IMR-90 (cell line): ENCODE measurements at regions not wholly inside any gene's neighbourhood (a gene's known extent, or its start where the extent isn't known, plus 50 kb on each side); places are given as distances from the start of the nearest gene placed in this dataset.

ENCODE experiments used
- ATAC-seq: fragments of 200-7000 bp; cut with Tn5 transposase; 2 replicates; pipeline ENCODE4 v1.9.1; 2020; ENCODE audit warnings: low read depth, mild to moderate bottlenecking, moderate library complexity
- BruUV-seq: library from RNA; stranded (reverse); fragments of 400-500 nt; replicated peaks from 2 replicates; lab custom pipeline; 2021; lab: Mats Ljungman, UMichigan
- CTCF ChIA-PET: fragments of 300-600 bp; formaldehyde crosslinking; extraction: SDS; loops from one replicate; lab custom pipeline; 2021; ENCODE audit warnings: antibody characterized with exemption; lab: Yijun Ruan, JAX
- POLR2A ChIA-PET: fragments of 300-600 bp; sonication (Branson Sonifier 250); formaldehyde crosslinking; loops from one replicate; lab custom pipeline; 2022; ENCODE audit warnings: antibody characterized with exemption; ENCODE audit not compliant: unreplicated experiment; lab: Charles Lee
- DNase-seq: peaks from one replicate; pipeline ENCODE4 v3.0.0; 2013
- H2AFZ ChIP-seq: replicated peaks from 2 replicates; pipeline ENCODE3; 2013; ENCODE audit warnings: low read length, mild to moderate bottlenecking; ENCODE audit not compliant: poor library complexity
- H2AK5ac ChIP-seq: 2 replicates; pipeline ENCODE4 v1.6.1; 2013; ENCODE audit warnings: low read depth, low read length, inconsistent platforms
- H2AK9ac ChIP-seq: replicated peaks from 2 replicates; pipeline ENCODE3; 2013; ENCODE audit warnings: mild to moderate bottlenecking, low read depth, low read length, moderate library complexity; ENCODE audit not compliant: poor library complexity
- H2BK120ac ChIP-seq: 2 replicates; pipeline ENCODE4 v1.6.1; 2013; ENCODE audit warnings: low read depth, low read length, inconsistent platforms
- H2BK15ac ChIP-seq: 3 replicates; pipeline ENCODE4 v1.6.1; 2013; ENCODE audit warnings: low read depth, low read length, inconsistent platforms
- H2BK20ac ChIP-seq: 2 replicates; pipeline ENCODE4 v1.6.1; 2013; ENCODE audit warnings: low read depth, mild to moderate bottlenecking, inconsistent platforms, low read length, moderate library complexity
- H2BK5ac ChIP-seq: 2 replicates; pipeline ENCODE4 v1.6.1; 2013; ENCODE audit warnings: mild to moderate bottlenecking, low read depth, low read length, inconsistent platforms; ENCODE audit not compliant: poor library complexity, severe bottlenecking
- H3K14ac ChIP-seq: replicated peaks from 2 replicates; pipeline ENCODE4 v1.6.1; 2013; ENCODE audit warnings: low read depth, low read length, inconsistent platforms
- H3K18ac ChIP-seq: 2 replicates; pipeline ENCODE4 v1.6.1; 2013; ENCODE audit warnings: low read depth, low read length, control low read depth
- H3K23ac ChIP-seq: 2 replicates; pipeline ENCODE4 v1.6.1; 2013; ENCODE audit warnings: low read depth, low read length, inconsistent platforms
- H3K27ac ChIP-seq: 2 replicates; pipeline ENCODE4 v1.5.1; 2013; ENCODE audit warnings: mild to moderate bottlenecking, control low read depth, low read length; ENCODE audit not compliant: insufficient read depth
- H3K27me3 ChIP-seq: 2 replicates; pipeline ENCODE4 v1.6.1; 2013; ENCODE audit warnings: low read length; ENCODE audit not compliant: control insufficient read depth, insufficient read depth
- H3K36me3 ChIP-seq: 2 replicates; pipeline ENCODE4 v1.6.1; 2013; ENCODE audit warnings: low read length, mixed read lengths; ENCODE audit not compliant: control insufficient read depth, insufficient read depth
- H3K4ac ChIP-seq: 2 replicates; pipeline ENCODE4 v1.6.1; 2013; ENCODE audit warnings: low read depth, low read length, inconsistent platforms
- H3K4me1 ChIP-seq: 2 replicates; pipeline ENCODE4 v1.6.1; 2013; ENCODE audit warnings: low read length, mixed read lengths; ENCODE audit not compliant: control insufficient read depth, insufficient read depth
- H3K4me2 ChIP-seq: 2 replicates; pipeline ENCODE4 v1.6.1; 2013; ENCODE audit warnings: low read depth, mild to moderate bottlenecking, control low read depth, low read length, moderate library complexity
- H3K4me3 ChIP-seq: 2 replicates; pipeline ENCODE4 v1.5.1; 2013; ENCODE audit warnings: low read depth, mild to moderate bottlenecking, control low read depth, low read length, moderate library complexity; ENCODE audit not compliant: insufficient read depth
- H3K56ac ChIP-seq: 2 replicates; pipeline ENCODE4 v1.6.1; 2013; ENCODE audit warnings: low read length, inconsistent platforms; ENCODE audit not compliant: insufficient read depth; ENCODE audit errors: extremely low read depth
- H3K79me1 ChIP-seq, 2 experiments: 2 replicates each; pipeline ENCODE4 v1.6.1; 2013; ENCODE audit warnings: low read length in 2 of 2, inconsistent platforms in 1 of 2, low read depth in 1 of 2
- H3K9ac ChIP-seq: 2 replicates; pipeline ENCODE4 v1.6.1; 2013; ENCODE audit warnings: low read depth, low read length, control low read depth
- H3K9me1 ChIP-seq: 2 replicates; pipeline ENCODE4 v1.6.1; 2013; ENCODE audit warnings: low read length, inconsistent platforms; ENCODE audit not compliant: insufficient read depth
- H3K9me3 ChIP-seq: 2 replicates; pipeline ENCODE4 v1.6.1; 2013; ENCODE audit warnings: low read length; ENCODE audit not compliant: control insufficient read depth, insufficient read depth
- H4K20me1 ChIP-seq: 2 replicates; pipeline ENCODE4 v1.6.1; 2013; ENCODE audit warnings: low read length, inconsistent platforms; ENCODE audit not compliant: insufficient read depth
- H4K5ac ChIP-seq: 2 replicates; pipeline ENCODE4 v1.6.1; 2013; ENCODE audit warnings: mild to moderate bottlenecking, low read depth, low read length, control low read depth
- H4K8ac ChIP-seq, 2 experiments: 2 replicates each; pipeline ENCODE4 v1.6.1; 2013; ENCODE audit warnings: low read depth in 2 of 2, low read length in 2 of 2, control low read depth in 1 of 2, inconsistent platforms in 1 of 2
- H4K91ac ChIP-seq: 2 replicates; pipeline ENCODE4 v1.6.1; 2013; ENCODE audit warnings: low read depth, low read length, inconsistent platforms; ENCODE audit not compliant: insufficient read depth
- BHLHE40 ChIP-seq: fragments of 150-350 bp; IDR thresholded peaks from 2 replicates; pipeline ENCODE4 v1.6.1; 2016; ENCODE audit warnings: mild to moderate bottlenecking, low read depth, low read length
- CEBPB ChIP-seq: IDR thresholded peaks from 2 replicates; pipeline ENCODE4 v1.6.1; 2012; ENCODE audit warnings: low read depth, low read length, improper control_type of control experiment
- CHD1 ChIP-seq: IDR thresholded peaks from 2 replicates; pipeline ENCODE4 v1.6.1; 2012; ENCODE audit warnings: low read depth, low read length, improper control_type of control experiment
- FOS ChIP-seq: fragments of 150-350 bp; IDR thresholded peaks from 2 replicates; pipeline ENCODE4 v1.6.1; 2016; ENCODE audit warnings: low read depth, low read length
- MAFK ChIP-seq: IDR thresholded peaks from 2 replicates; pipeline ENCODE4 v1.6.1; 2012; ENCODE audit warnings: low read depth, low read length, improper control_type of control experiment
- MAZ ChIP-seq: IDR thresholded peaks from 2 replicates; pipeline ENCODE4 v1.6.1; 2012; ENCODE audit warnings: low read depth, mild to moderate bottlenecking, low read length, improper control_type of control experiment, moderate library complexity, borderline replicate concordance
- MXI1 ChIP-seq: IDR thresholded peaks from 2 replicates; pipeline ENCODE4 v1.6.1; 2012; ENCODE audit warnings: low read depth, mild to moderate bottlenecking, low read length, moderate library complexity, borderline replicate concordance
- NFE2L2 ChIP-seq: fragments of 150-350 bp; IDR thresholded peaks from 2 replicates; pipeline ENCODE4 v1.6.1; 2016; ENCODE audit warnings: low read depth, mild to moderate bottlenecking, low read length
- POLR2A ChIP-seq: IDR thresholded peaks from 2 replicates; pipeline ENCODE4 v1.6.1; 2012; ENCODE audit warnings: mild to moderate bottlenecking, low read depth, low read length
- RAD21 ChIP-seq: IDR thresholded peaks from 2 replicates; pipeline ENCODE4 v1.6.1; 2012; ENCODE audit warnings: low read length, improper control_type of control experiment
- RCOR1 ChIP-seq: IDR thresholded peaks from 2 replicates; pipeline ENCODE4 v1.6.1; 2012; ENCODE audit warnings: mild to moderate bottlenecking, low read length, improper control_type of control experiment; ENCODE audit not compliant: insufficient replicate concordance
- RFX5 ChIP-seq: IDR thresholded peaks from 2 replicates; pipeline ENCODE4 v1.8.0; 2012; ENCODE audit warnings: low read depth, mild to moderate bottlenecking, low read length, moderate library complexity
- SMC3 ChIP-seq: fragments of 150-350 bp; IDR thresholded peaks from 2 replicates; pipeline ENCODE4 v1.6.1; 2016; ENCODE audit warnings: low read depth, mild to moderate bottlenecking, antibody characterized with exemption, low read length, moderate library complexity
- WGBS, 2 experiments: methylation state at CpG; one replicate each; pipeline versions ENCODE4 v1.1.5 to v1.1.7; 2013; ENCODE audit warnings: missing lambda C conversion rate in 2 of 2; ENCODE audit not compliant: insufficient read length in 1 of 2; ENCODE audit errors: extremely low coverage in 2 of 2; 5-methylcytosine and 5-hydroxymethylcytosine counted together
- dilution Hi-C: fragments of 300-500 bp; cut with HindIII; formaldehyde crosslinking; loops from one replicate; pipeline ENCODE4 v1.14.3; 2018; ENCODE audit warnings: low sequenced_read_pairs; ENCODE audit not compliant: unreplicated experiment
- in situ Hi-C: fragments of 300-500 bp; cut with MboI; formaldehyde crosslinking; loops from 3 replicates; pipeline ENCODE4 v1.14.3; 2019; ENCODE audit warnings: low sequenced_read_pairs, inconsistent platforms, mixed read lengths
- intact Hi-C: fragments of 100-400 bp; cut with micrococcal nuclease; formaldehyde crosslinking; loops from 2 replicates; pipeline ENCODE4 v1.10.0; 2022
- TF ChIP-seq, protein P1 (sequence below): conservative IDR thresholded peaks from 2 replicates; pipeline ENCODE4 v1.5.1; 2012; ENCODE audit warnings: mild to moderate bottlenecking, low read depth, low read length, improper control_type of control experiment
- TF ChIP-seq, protein P2 (sequence below): fragments of 150-350 bp; IDR thresholded peaks from 2 replicates; pipeline ENCODE4 v1.6.1; 2017; ENCODE audit warnings: mild to moderate bottlenecking, antibody characterized with exemption, low read length, low read depth
- TF ChIP-seq, protein P3 (sequence below): fragments of 150-350 bp; IDR thresholded peaks from 2 replicates; pipeline ENCODE4 v1.6.1; 2016; ENCODE audit warnings: low read depth, mild to moderate bottlenecking, low read length, moderate library complexity, borderline replicate concordance

- in situ Hi-C loops = no loop called here
- no TSS peak for BruUV-seq
- no peak overlapping the region for H2AFZ ChIP-seq
- H3K23ac ChIP-seq = no peak overlapping the region
- intact Hi-C loops = no loop called here
- WGBS, 2 experiments = 74% methylated on average over 4 of the region's 6 CpGs; no CpG with 5 or more reads in 1 of the 2 experiments
- H2BK20ac ChIP-seq = no peak overlapping the region
- H4K5ac ChIP-seq = no peak overlapping the region
- no peak overlapping the region for H3K4ac ChIP-seq
- ATAC-seq (no peak), DNase-seq (no peak)
- H3K9me1 ChIP-seq = no peaks in the 10 kb centered on the region
- ChIA-PET CTCF (no interaction called here), POLR2A (no interaction called here)
- no peak overlapping the region for H3K56ac ChIP-seq
- H3K27ac ChIP-seq = no peak overlapping the region
- H2BK120ac ChIP-seq = no peak overlapping the region
- H2AK5ac ChIP-seq = no peak overlapping the region
- no peak overlapping the region for H2AK9ac ChIP-seq
- no peaks in the 10 kb centered on the region for H4K20me1 ChIP-seq
- no peak overlapping the region for H2BK15ac ChIP-seq
- H3K18ac ChIP-seq = no peak overlapping the region
- no peaks in the 10 kb centered on the region for H3K4me1 ChIP-seq
- H3K27me3 ChIP-seq = no peaks in the 10 kb centered on the region
- no peaks in the 10 kb centered on the region for H3K79me1 ChIP-seq
- no peak overlapping the region for H3K4me2 ChIP-seq
- no peak overlapping the region for H4K91ac ChIP-seq
- TF ChIP-seq RFX5 = no peak
- TF ChIP-seq, protein P1, sequence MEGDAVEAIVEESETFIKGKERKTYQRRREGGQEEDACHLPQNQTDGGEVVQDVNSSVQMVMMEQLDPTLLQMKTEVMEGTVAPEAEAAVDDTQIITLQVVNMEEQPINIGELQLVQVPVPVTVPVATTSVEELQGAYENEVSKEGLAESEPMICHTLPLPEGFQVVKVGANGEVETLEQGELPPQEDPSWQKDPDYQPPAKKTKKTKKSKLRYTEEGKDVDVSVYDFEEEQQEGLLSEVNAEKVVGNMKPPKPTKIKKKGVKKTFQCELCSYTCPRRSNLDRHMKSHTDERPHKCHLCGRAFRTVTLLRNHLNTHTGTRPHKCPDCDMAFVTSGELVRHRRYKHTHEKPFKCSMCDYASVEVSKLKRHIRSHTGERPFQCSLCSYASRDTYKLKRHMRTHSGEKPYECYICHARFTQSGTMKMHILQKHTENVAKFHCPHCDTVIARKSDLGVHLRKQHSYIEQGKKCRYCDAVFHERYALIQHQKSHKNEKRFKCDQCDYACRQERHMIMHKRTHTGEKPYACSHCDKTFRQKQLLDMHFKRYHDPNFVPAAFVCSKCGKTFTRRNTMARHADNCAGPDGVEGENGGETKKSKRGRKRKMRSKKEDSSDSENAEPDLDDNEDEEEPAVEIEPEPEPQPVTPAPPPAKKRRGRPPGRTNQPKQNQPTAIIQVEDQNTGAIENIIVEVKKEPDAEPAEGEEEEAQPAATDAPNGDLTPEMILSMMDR = no peak
- no peak for TF ChIP-seq FOS
- no peak for TF ChIP-seq BHLHE40
- TF ChIP-seq CHD1 = no peak
- no peak for TF ChIP-seq MAFK
- TF ChIP-seq MXI1 = no peak
- TF ChIP-seq, protein P2, sequence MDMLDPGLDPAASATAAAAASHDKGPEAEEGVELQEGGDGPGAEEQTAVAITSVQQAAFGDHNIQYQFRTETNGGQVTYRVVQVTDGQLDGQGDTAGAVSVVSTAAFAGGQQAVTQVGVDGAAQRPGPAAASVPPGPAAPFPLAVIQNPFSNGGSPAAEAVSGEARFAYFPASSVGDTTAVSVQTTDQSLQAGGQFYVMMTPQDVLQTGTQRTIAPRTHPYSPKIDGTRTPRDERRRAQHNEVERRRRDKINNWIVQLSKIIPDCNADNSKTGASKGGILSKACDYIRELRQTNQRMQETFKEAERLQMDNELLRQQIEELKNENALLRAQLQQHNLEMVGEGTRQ = no peak
- TF ChIP-seq CEBPB = no peak
- no peak for TF ChIP-seq POLR2A
- TF ChIP-seq, protein P3, sequence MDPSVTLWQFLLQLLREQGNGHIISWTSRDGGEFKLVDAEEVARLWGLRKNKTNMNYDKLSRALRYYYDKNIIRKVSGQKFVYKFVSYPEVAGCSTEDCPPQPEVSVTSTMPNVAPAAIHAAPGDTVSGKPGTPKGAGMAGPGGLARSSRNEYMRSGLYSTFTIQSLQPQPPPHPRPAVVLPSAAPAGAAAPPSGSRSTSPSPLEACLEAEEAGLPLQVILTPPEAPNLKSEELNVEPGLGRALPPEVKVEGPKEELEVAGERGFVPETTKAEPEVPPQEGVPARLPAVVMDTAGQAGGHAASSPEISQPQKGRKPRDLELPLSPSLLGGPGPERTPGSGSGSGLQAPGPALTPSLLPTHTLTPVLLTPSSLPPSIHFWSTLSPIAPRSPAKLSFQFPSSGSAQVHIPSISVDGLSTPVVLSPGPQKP = no peak
- TF ChIP-seq SMC3 = no peak
- no peak for TF ChIP-seq NFE2L2
- TF ChIP-seq MAZ = no peak
- TF ChIP-seq RAD21 = no peak
- TF ChIP-seq RCOR1 = no peak
- no peak overlapping the region for H4K8ac ChIP-seq
- H2BK5ac ChIP-seq = no peak overlapping the region
- H3K4me3 ChIP-seq = no peak overlapping the region
- H3K9me3 ChIP-seq = no peaks in the 10 kb centered on the region
- dilution Hi-C loops = no loop called here
- no peaks in the 10 kb centered on the region; the same call in 1 of the 2 replicates for H3K36me3 ChIP-seq
- no peak overlapping the region for H3K14ac ChIP-seq
- no peak overlapping the region for H3K9ac ChIP-seq
Observed at GRCh38 chr5:142499591-142500226, 174.9 kb upstream of the SPRY4 start.
